Ascending aorta (tissue), 2 donors: ENCODE measurements at regions not wholly inside any gene's neighbourhood (a gene's known extent, or its start where the extent isn't known, plus 50 kb on each side); places are given as distances from the start of the nearest gene placed in this dataset.

Source experiments
- DNase-seq, 2 donors: peaks; one replicate each; pipeline ENCODE4 v3.0.0-alpha.2; 2019; ENCODE audit warnings: low spot score in 2 of 2
- H3K27ac ChIP-seq, 2 donors: fragments of 200-600 bp; sonication (generic); one replicate each; pipeline ENCODE4 v1.5.1; 2016 to 2017; ENCODE audit warnings: mild to moderate bottlenecking in 1 of 2
- H3K27me3 ChIP-seq: fragments of 200-600 bp; sonication (generic); one replicate; pipeline ENCODE4 v1.5.1; 2017
- H3K36me3 ChIP-seq, 2 donors: fragments of 200-600 bp; sonication (generic); one replicate each; pipeline ENCODE4 v1.5.1; 2016
- H3K4me1 ChIP-seq, 2 donors: fragments of 200-600 bp; sonication (generic); one replicate each; pipeline ENCODE4 v1.5.1; 2016 to 2017; ENCODE audit warnings: mild to moderate bottlenecking in 1 of 2
- H3K4me3 ChIP-seq, 2 donors: fragments of 200-600 bp; sonication (generic); one replicate each; pipeline ENCODE4 v1.5.1; 2016 to 2017; ENCODE audit warnings: mild to moderate bottlenecking in 1 of 2
- H3K9me3 ChIP-seq, 2 donors: fragments of 200-600 bp; sonication (generic); one replicate each; pipeline ENCODE4 v1.5.1; 2016
- intact Hi-C: fragments of 100-400 bp; cut with DNase I; formaldehyde crosslinking; loops from one replicate; pipeline ENCODE4 v1.15.1; 2023
- TF ChIP-seq, protein P1 (sequence below), 3 experiments: fragments of 200-600 bp in 2 of 3; fragments of 450-650 bp in 1 of 3; sonication (generic) in 2 of 3; IDR thresholded peaks; one replicate each; pipeline ENCODE4 v1.5.1; 2016 to 2019; ENCODE audit warnings: antibody characterized with exemption in 3 of 3, mild to moderate bottlenecking in 1 of 3, moderate library complexity in 1 of 3

DNA sequence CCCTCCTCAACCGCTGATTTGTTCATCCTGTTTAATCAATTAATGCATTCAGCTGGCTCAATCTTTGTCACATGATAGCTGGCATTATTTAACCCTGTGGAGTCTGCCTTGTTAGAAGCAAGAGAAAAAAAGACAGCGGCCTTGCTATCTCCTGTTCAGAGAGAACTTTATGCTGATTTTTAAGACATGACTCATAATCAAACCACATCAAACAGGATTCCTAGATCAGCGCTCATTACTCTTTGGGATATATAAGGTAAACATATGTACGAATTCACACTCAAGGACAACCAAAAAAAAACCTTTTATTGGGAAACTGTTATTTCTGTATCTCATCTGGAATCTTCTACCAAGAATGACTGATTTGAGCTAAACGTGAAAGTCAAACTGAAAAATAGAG is 195.1 kb downstream of the C1D start:
- Histone ChIP-seq H3K4me3 (no peak overlapping the region), H3K27ac (peak overlapping the region; percentile 65 to 67), H3K36me3 (no peaks in the 10 kb centered on the region), H3K9me3 (no peaks in the 10 kb centered on the region), H3K27me3 (no peaks in the 10 kb centered on the region), H3K4me1 (peaks cover 7 to 44% of the 10 kb centered on the region in 2 donors)
- DNase-seq: no peak
- intact Hi-C loops: loop anchor here (5.0 kb wide), 1 partner anchor 70 kb away; no protein-coding TSS in a partner anchor
- TF ChIP-seq, protein P1, sequence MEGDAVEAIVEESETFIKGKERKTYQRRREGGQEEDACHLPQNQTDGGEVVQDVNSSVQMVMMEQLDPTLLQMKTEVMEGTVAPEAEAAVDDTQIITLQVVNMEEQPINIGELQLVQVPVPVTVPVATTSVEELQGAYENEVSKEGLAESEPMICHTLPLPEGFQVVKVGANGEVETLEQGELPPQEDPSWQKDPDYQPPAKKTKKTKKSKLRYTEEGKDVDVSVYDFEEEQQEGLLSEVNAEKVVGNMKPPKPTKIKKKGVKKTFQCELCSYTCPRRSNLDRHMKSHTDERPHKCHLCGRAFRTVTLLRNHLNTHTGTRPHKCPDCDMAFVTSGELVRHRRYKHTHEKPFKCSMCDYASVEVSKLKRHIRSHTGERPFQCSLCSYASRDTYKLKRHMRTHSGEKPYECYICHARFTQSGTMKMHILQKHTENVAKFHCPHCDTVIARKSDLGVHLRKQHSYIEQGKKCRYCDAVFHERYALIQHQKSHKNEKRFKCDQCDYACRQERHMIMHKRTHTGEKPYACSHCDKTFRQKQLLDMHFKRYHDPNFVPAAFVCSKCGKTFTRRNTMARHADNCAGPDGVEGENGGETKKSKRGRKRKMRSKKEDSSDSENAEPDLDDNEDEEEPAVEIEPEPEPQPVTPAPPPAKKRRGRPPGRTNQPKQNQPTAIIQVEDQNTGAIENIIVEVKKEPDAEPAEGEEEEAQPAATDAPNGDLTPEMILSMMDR (IDR thresholded peaks at IDR 0.05): no peak

DNA sequence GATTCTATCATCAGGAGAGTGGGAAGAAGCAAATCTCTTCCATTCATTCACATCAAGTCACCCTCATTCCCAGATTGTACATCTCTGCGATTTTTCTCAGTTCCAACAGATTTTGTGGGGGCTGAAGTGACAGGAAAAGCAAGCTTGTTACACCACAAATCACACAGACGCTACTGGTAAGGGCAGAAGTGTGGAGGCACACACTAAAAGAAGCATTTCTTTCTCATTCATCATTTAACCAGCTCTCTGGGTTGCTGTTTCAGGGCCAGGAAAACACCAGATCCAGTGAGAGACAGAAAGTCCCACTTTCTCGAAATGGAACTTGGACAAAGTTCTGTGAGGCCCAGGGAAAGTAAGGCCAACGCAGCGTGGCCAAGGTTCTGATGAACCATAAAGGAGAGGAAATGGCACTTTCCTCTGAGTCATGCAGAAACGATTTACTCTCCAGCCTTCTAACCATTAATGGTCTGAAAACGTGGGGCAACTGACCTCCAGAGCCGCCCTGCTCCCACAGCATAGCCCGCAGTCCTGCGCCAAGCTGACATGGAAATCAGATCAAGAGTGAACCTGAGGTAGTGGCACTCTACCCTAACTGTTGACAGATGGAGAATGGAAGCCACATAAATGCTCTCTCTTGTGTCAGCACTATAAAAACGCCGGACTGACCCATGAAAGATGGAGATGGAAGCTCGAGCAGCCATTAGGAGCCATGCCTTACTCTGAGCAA is 191.0 kb downstream of the C1D start:
- Histone ChIP-seq H3K27ac (peak overlapping the region; percentile 90 to 91), H3K9me3 (no peaks in the 10 kb centered on the region), H3K27me3 (no peaks in the 10 kb centered on the region), H3K4me1 (peaks cover 7 to 42% of the 10 kb centered on the region in 2 donors), H3K4me3 (no peak overlapping the region), H3K36me3 (no peaks in the 10 kb centered on the region)
- TF ChIP-seq, protein P1 (IDR thresholded peaks at IDR 0.05): no peak
- intact Hi-C loops: loop anchor here (2.0 to 10.0 kb wide), 3 partner anchors 25 to 477 kb away; partner anchors contain the start of gene ETAA1
- DNase-seq: peak; percentile 60 to 91

- H3K9me3 ChIP-seq: no peaks in the 10 kb centered on the region
- no peaks in the 10 kb centered on the region for H3K36me3 ChIP-seq
- H3K4me3 ChIP-seq: no peak overlapping the region
- intact Hi-C loops: loop anchor here (2.0 to 10.0 kb wide), 2 partner anchors 44 to 478 kb away; partner anchors contain the start of gene ETAA1
- H3K27ac ChIP-seq: peak overlapping the region; percentile 90 to 91
- TF ChIP-seq, protein P1 (IDR thresholded peaks at IDR 0.05): no peak
- H3K27me3 ChIP-seq: no peaks in the 10 kb centered on the region
- DNase-seq: no peak
- peaks cover 7 to 41% of the 10 kb centered on the region in 2 donors for H3K4me1 ChIP-seq
These were observed 190.3 kb downstream of the C1D start for GRCh38 chr2:67872481-67872880.

DNA sequence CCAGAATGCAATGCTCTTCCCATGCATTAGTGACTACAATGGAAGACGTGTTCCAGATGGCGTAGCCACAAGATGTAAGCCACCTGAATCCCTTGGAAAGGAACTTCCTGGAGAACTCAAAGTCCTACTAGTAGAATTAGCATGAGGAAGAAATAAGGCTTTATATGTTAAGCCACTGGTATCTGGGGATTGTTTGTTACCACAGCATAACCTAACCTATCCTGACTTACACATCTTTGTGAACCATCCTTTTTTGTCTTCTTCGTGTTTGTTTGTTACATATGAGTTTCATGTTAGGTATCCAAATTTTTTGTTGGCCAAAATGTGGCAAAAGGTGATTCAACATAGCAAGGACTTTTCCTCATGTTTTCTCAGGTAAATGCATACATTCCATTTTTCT is 188.9 kb downstream of the C1D start:
- intact Hi-C loops: loop anchor here (2.0 to 10.0 kb wide), 2 partner anchors 43 to 479 kb away; partner anchors contain the start of gene ETAA1
- TF ChIP-seq, protein P1 (IDR thresholded peaks at IDR 0.05): no peak
- no peak overlapping the region for H3K4me3 ChIP-seq
- peaks cover 10 to 36% of the 10 kb centered on the region in 2 donors for H3K4me1 ChIP-seq
- H3K27me3 ChIP-seq: no peaks in the 10 kb centered on the region
- no peak for DNase-seq
- H3K9me3 ChIP-seq: no peaks in the 10 kb centered on the region
- no peaks in the 10 kb centered on the region for H3K36me3 ChIP-seq
- no peak overlapping the region for H3K27ac ChIP-seq

DNA sequence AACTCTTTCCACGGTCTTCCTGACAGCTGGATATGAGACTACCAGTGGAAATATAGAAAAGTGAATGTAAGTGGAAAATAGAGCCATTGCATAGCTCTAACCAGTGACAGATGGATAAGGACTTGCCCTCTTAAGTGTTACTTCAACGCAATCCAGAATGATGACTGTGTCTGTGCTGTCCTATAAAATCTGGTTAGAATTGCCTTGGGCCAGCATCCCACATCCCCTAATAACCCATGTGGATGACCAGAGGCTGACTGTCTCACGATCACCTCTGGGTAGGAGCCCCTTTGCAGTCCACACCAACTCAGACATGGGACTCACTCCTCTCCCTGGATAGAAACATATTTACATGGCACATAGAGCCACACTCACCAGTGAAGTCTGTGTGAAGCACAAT is 186.6 kb downstream of the C1D start:
- H3K27me3 ChIP-seq: no peaks in the 10 kb centered on the region
- H3K9me3 ChIP-seq: no peaks in the 10 kb centered on the region
- peak overlapping the region; percentile 45 to 82 for H3K27ac ChIP-seq
- TF ChIP-seq, protein P1 (IDR thresholded peaks at IDR 0.05): no peak
- H3K4me3 ChIP-seq: no peak overlapping the region
- H3K36me3 ChIP-seq: no peaks in the 10 kb centered on the region
- peaks cover 9 to 33% of the 10 kb centered on the region in 2 donors for H3K4me1 ChIP-seq
- intact Hi-C loops: loop anchor here (10.0 kb wide), 1 partner anchor 481 kb away; the partner anchor contains the start of gene ETAA1
- no peak for DNase-seq
